ENCODE measurements at regions not wholly inside any gene's neighbourhood (a gene's known extent, or its start where the extent isn't known, plus 50 kb on each side); places are given as distances from the start of the nearest gene placed in this dataset.
"Not testable (repeated sequence)": the region's sequence is repeated elsewhere in the genome, so short reads cannot be mapped to it uniquely, and the experiment has no call there.

DNA sequence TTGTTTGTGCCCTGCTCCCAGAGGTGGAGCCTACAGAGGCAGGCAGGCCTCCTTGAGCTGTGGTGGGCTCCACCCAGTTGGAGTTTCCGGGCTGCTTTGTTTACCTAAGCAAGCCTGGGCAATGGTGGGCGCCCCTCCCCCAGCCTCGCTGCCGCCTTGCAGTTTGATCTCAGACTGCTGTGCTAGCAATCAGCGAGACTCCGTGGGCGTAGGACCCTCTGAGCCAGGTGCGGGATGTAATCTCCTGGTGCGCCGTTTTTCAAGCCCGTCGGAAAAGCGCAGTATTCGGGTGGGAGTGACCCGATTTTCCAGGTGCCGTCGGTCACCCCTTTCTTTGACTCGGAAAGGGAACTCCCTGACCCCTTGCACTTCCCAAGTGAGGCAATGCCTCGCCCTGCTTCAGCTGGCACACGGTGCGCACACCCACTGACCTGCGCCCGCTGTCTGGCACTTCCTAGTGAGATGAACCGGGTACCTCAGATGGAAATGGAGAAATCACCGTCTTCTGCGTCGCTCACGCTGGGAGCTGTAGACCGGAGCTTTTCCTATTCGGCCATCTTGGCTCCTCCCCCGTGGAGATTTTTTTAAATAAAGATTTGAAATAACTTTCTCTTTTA lies 189.2 kb upstream of the WSB1 start:
- not testable (repeated sequence) for H4K20me1 ChIP-seq (ENCODE audit: low read depth); H3K27ac ChIP-seq; H3K36me3 Mint-ChIP-seq; H3K4me2 ChIP-seq; H3K9me3 ChIP-seq (ENCODE audit: low read depth); H3K79me2 ChIP-seq (ENCODE audit: low read depth); DNase-seq (ENCODE audit: low spot score); H3K27me3 Mint-ChIP-seq (ENCODE audit: insufficient read depth, low read depth); H3K4me1 ChIP-seq; H2AFZ ChIP-seq (replicated peaks); H3K36me3 ChIP-seq; H3K4me1 Mint-ChIP-seq; H3K4me3 Mint-ChIP-seq; H3F3A ChIP-seq (ENCODE audit: low read depth); H3K9me3 Mint-ChIP-seq; H3K4me3 ChIP-seq; H3K9ac ChIP-seq; H3K27me3 ChIP-seq; H3K27ac Mint-ChIP-seq

DNA sequence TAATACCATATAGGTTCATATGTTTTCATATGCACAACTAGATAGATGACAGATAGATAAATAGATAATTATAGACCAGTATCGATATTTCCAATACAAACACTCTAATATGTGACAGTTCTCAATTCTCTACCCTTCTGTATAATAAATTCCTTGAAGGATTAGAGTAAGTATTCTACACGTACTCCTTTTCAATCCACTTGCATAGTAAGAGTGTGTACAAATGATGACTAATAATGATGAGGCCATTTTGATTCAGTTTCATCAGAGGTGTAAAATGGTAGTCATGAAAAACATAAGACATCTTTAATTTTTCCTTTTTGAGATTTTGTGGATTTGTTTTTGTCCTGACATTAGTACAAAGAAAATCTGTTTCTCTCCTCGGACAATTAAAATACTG lies 188.3 kb upstream of the WSB1 start:
- Histone ChIP-seq H3K79me2 (ENCODE audit: low read depth) (no peaks in the 10 kb centered on the region), H3K27ac (no peak overlapping the region), H3F3A (ENCODE audit: low read depth) (no peaks in the 10 kb centered on the region), H4K20me1 (ENCODE audit: low read depth) (no peaks in the 10 kb centered on the region), H3K4me3 (no peak overlapping the region), H3K4me1 (no peaks in the 10 kb centered on the region), H3K4me2 (no peak overlapping the region), H3K9ac (no peak overlapping the region), H2AFZ (replicated peaks) (no peak overlapping the region), H3K36me3 (no peaks in the 10 kb centered on the region), H3K9me3 (ENCODE audit: low read depth) (peaks cover 5% of the 10 kb centered on the region), H3K27me3 (no peaks in the 10 kb centered on the region)
- Mint-ChIP-seq H3K4me3 (no peak overlapping the region), H3K9me3 (peaks cover 8% of the 10 kb centered on the region), H3K27ac (no peak overlapping the region), H3K4me1 (no peaks in the 10 kb centered on the region), H3K36me3 (no peaks in the 10 kb centered on the region), H3K27me3 (ENCODE audit: insufficient read depth, low read depth) (no peaks in the 10 kb centered on the region)
- TF ChIP-seq EZH2 (IDR thresholded peaks at IDR 0.05) (no peak), EZH2phosphoT487 (IDR thresholded peaks at IDR 0.05) (no peak), CTCF (IDR thresholded peaks at IDR 0.05) (no peak)
- DNase-seq (ENCODE audit: low spot score): no peak

- H3K79me2 ChIP-seq (ENCODE audit: low read depth): no peaks in the 10 kb centered on the region
- Mint-ChIP-seq H3K9me3 (peaks cover 8% of the 10 kb centered on the region), H3K4me3 (no peak overlapping the region), H3K4me1 (no peaks in the 10 kb centered on the region), H3K27me3 (ENCODE audit: insufficient read depth, low read depth) (no peaks in the 10 kb centered on the region), H3K36me3 (no peaks in the 10 kb centered on the region), H3K27ac (no peak overlapping the region)
- TF ChIP-seq CTCF (IDR thresholded peaks at IDR 0.05): no peak
- no peak for TF ChIP-seq EZH2 (IDR thresholded peaks at IDR 0.05)
- TF ChIP-seq EZH2phosphoT487 (IDR thresholded peaks at IDR 0.05): no peak
- no peaks in the 10 kb centered on the region for H3K36me3 ChIP-seq
- H3K4me1 ChIP-seq: no peaks in the 10 kb centered on the region
- no peaks in the 10 kb centered on the region for H3K27me3 ChIP-seq
- peaks cover 8% of the 10 kb centered on the region for H3K9me3 ChIP-seq (ENCODE audit: low read depth)
- no peaks in the 10 kb centered on the region for H3F3A ChIP-seq (ENCODE audit: low read depth)
- H3K4me2 ChIP-seq: no peak overlapping the region
- H3K4me3 ChIP-seq: no peak overlapping the region
- no peak overlapping the region for H2AFZ ChIP-seq (replicated peaks)
- no peak overlapping the region for H3K27ac ChIP-seq
- H3K9ac ChIP-seq: no peak overlapping the region
- no peaks in the 10 kb centered on the region for H4K20me1 ChIP-seq (ENCODE audit: low read depth)
- DNase-seq (ENCODE audit: low spot score): no peak
Measured at GRCh38 chr17:27106347-27106981, 187.4 kb upstream of the WSB1 start.

- H3K36me3 ChIP-seq: no peaks in the 10 kb centered on the region
- Mint-ChIP-seq H3K4me1 (no peaks in the 10 kb centered on the region), H3K27ac (no peak overlapping the region), H3K27me3 (ENCODE audit: insufficient read depth, low read depth) (no peaks in the 10 kb centered on the region), H3K4me3 (no peak overlapping the region), H3K36me3 (no peaks in the 10 kb centered on the region), H3K9me3 (peaks cover 8% of the 10 kb centered on the region)
- H3K27me3 ChIP-seq: no peaks in the 10 kb centered on the region
- no peak overlapping the region for H3K9ac ChIP-seq
- TF ChIP-seq CTCF (IDR thresholded peaks at IDR 0.05) (no peak), EZH2 (IDR thresholded peaks at IDR 0.05) (no peak), EZH2phosphoT487 (IDR thresholded peaks at IDR 0.05) (no peak)
- H3K4me3 ChIP-seq: no peak overlapping the region
- peaks cover 13% of the 10 kb centered on the region for H3K9me3 ChIP-seq (ENCODE audit: low read depth)
- no peaks in the 10 kb centered on the region for H3K4me1 ChIP-seq
- no peaks in the 10 kb centered on the region for H3F3A ChIP-seq (ENCODE audit: low read depth)
- no peak for DNase-seq (ENCODE audit: low spot score)
- H4K20me1 ChIP-seq (ENCODE audit: low read depth): no peaks in the 10 kb centered on the region
- no peak overlapping the region for H3K4me2 ChIP-seq
- no peak overlapping the region for H3K27ac ChIP-seq
- no peaks in the 10 kb centered on the region for H3K79me2 ChIP-seq (ENCODE audit: low read depth)
- no peak overlapping the region for H2AFZ ChIP-seq (replicated peaks)
Measured at GRCh38 chr17:27106982-27107360, 186.9 kb upstream of the WSB1 start.

GRCh38 chr17:27107386-27108328 lies 186.3 kb upstream of the WSB1 start:
- peaks cover 15% of the 10 kb centered on the region for H3K9me3 ChIP-seq (ENCODE audit: low read depth)
- not testable (repeated sequence) for H2AFZ ChIP-seq (replicated peaks); H3K27ac ChIP-seq; H3K4me3 ChIP-seq; H3K36me3 Mint-ChIP-seq; H3K36me3 ChIP-seq; H3K4me1 ChIP-seq; H4K20me1 ChIP-seq (ENCODE audit: low read depth); H3K79me2 ChIP-seq (ENCODE audit: low read depth); H3K9me3 Mint-ChIP-seq; H3K9ac ChIP-seq; H3K27me3 Mint-ChIP-seq (ENCODE audit: insufficient read depth, low read depth); H3K4me2 ChIP-seq; H3K4me1 Mint-ChIP-seq; DNase-seq (ENCODE audit: low spot score); H3K27ac Mint-ChIP-seq; H3F3A ChIP-seq (ENCODE audit: low read depth); H3K4me3 Mint-ChIP-seq; H3K27me3 ChIP-seq

Data from neural progenitor cell (in vitro differentiated cells).